HG03521 (cell line): ENCODE measurements at regions not wholly inside any gene's neighbourhood (a gene's known extent, or its start where the extent isn't known, plus 50 kb on each side); places are given as distances from the start of the nearest gene placed in this dataset.

ENCODE experiments used
- ATAC-seq: cut with Tn5 transposase; IDR thresholded peaks from one replicate; pipeline ENCODE4 v1.9.1; 2021; ENCODE audit warnings: mild to moderate bottlenecking, moderate library complexity; ENCODE audit not compliant: unreplicated experiment

DNA sequence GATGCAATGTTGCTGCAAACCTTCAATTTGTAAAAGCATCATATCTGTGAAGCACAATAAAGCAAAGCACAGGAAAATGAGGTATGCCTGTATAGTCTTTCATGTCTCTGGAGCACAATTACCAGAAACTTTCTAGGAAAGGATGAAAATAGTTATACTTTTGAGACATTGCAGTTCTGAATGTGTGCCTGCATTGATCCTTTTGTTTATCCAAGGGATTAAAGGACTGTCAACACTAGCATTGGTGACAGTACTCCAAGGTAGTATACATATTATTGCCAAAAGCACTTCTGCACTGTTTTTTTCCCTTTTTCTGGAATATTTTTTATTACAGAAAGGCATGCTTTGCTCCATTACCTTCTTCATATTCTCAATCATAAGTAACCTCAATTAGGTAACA, 476.0 kb downstream of the GABRG1 start:
- no peak for ATAC-seq

DNA sequence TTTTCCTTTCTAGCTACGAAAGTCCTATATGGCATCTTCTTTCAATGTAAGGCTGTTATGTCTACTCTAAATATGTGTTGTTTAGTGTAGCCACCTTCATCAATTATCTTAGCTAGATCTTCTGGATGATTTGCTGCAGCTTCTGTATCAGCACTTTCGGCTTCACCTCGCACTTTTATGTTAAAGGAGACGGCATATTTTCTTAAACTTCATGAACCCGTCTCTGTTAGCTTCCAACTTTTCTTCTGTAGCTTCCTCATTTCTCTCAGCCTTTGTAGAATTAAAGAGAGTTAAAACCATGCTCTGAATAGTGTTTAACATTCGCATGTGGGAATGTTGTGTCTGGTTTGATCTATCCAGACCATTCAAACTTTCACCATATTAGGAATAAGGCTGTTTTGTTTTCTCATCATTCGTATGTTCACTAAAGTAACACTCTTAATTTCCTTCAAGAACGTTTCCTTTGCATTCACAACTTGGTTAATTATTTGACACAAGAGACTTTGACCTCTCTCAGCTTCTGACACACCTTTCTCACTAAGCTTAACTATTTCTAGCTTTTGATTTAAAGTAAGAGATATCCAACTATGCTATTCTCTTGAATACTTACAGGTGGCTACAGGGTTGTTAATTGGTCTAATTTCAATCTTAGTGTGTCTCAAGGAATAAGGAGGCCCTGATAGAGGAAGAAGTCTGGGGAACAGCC, 476.8 kb downstream of the GABRG1 start:
- ATAC-seq = no peak

DNA sequence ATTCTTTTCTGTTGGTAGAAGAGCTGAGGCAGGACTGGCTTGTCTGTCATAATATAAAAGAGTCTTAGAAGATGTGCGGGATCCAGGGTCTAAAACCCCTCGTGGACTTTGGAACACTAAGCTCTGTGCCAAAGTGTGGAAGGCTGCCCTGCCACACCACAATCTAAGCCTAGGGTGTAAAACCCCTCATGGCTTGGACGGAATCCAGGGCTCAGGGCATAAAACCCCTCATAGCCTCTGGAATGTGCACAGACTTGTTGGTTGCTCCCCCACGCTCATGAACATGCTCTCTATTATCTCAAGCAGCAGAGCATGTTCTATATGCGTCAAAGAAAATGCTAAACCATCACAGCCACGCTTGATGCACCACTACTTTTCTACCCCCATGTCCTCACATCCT, 483.6 kb downstream of the GABRG1 start:
- ATAC-seq = no peak

DNA sequence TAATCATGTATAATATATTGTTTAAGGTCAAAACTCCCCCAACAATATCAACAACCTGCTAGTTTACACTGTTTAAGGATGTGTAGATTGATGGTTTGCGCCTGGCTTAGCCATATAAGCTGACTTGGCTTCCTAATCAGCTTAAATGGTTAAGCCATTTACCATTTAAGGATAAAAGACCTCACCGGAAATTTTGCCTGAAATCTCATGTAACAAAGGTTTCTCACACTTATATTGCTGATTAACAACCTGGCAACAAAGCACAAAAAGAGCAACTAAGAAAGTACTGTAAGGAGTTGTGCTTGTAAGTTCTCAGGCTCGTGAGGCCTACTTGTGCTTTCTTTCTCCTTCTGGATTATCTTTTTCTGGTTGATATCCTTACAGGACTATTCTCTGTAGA, 485.2 kb downstream of the GABRG1 start:
- no peak for ATAC-seq

DNA sequence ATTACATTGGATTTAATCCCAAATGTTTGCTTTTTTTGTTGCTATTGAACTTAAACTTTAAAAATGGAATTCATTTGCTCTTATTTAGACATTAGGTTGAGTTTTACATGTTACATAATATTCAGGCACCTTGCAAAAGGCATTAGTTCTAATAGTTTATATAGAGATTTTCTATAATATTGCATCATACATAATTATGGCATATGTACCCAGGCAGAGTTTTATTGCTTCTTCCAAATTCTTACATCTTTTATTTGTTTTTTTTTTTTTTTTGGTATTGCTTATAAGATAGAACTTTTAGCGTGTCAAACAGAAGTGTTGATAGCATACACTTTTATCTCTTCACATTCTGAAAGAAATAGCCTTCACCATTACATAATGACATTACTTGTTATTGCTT, 487.7 kb downstream of the GABRG1 start:
- no peak for ATAC-seq

DNA sequence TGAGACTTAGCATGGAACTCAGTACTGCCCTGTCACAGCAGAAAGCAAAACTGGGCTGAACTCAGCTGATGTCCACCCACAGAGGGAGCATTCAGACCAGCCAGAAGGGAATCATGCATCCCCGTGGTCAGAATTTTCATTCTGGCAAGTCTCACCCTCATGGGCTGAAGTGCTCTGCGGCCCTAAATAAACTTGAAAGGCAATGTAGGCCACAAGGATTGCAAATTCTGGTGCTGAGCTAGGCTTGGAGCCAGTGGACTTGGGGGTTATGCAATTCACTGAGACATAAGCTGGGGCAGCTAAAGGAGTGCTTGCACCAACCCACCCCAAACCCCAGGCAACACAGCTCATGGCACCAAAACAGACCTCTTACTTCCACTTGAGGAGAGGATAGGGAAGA, 494.1 kb downstream of the GABRG1 start:
- ATAC-seq = no peak

DNA sequence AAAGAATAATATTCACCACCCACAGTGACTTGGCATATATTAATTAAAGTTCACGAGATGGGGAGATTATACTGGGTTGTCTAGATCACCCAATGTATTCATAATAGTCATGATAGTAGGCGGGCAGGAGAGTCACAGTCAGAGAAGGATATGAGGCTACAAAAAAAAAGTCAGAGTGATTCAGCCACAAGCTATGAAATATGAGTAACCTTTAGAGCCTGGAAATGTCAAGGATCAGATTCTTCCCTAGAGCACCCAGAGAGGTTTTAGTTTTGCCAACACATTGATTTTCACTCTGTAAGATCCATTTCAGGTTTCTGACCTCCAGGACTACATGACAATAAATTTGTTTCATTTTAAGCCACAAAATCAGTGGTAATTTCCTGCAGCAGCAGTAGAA, 501.9 kb downstream of the GABRG1 start:
- no peak for ATAC-seq

DNA sequence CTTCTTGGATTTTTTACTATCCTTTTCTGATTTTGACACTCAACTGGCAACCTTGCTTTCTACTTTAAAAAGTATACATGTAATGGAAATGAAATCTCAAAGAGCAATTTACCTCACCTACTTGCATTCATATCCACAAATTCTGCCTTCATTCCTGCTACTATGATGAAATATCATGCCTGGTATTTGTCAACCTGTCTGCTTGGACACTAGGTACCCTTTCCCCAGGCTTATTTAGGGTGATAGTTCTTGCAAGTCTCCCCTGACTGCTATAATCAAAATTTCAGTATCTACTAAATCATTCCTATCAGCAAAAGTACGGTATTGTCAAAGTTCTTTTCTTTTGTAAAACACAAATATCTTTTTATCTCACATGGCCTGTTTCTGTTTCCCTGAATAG, 503.0 kb downstream of the GABRG1 start:
- no peak for ATAC-seq

DNA sequence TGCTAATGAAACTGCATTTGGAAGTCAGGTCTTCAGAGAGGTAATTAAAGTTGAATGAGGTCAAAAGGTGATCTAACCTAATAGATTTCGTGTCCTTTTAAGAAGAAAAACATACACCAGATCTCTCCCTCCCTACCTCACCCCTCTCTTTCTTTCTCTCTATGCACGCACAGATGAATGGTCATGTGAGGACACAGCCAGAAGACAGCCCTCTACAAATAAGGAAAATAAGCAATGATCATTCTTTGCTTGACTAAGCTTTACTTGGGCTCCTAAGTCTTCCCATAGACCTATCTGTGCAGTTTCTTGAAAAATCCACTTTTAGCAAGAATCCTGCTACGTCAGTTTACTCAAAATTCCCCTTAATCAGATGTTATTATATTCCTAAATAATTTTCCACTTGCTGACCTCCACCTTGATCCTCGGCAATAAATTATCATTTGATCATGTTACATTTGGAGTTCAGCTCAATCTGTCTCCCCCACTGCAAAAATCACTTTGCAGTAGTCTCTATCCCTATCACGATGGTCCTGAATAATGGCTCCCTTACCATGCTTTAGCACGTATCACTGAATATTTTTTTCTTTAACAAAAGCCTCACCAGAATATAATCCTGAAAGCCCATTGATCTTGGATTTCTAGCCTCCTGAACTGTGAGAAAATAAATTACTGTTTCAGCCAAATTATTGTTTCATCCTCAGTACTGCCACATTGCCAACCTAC, 527.3 kb downstream of the GABRG1 start:
- no peak for ATAC-seq

DNA sequence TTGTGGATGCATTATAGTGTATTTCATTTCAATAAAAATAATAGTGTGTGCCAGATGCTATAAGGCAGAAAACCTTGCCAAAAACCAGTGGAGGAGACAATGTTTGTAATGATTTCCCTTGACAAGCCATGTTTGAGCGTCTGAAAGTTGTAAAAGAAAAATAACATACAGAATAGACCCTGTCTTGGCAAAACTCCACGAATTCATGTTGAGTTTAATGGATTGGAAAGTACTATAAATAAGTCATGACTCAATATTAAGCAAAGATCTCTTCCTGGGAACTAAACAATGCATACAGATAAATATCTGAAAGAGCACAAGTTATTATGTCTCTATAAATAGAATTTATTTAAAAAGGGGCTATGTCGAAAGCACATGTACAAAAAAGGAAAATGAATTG, 543.5 kb downstream of the GABRG1 start:
- ATAC-seq = no peak

DNA sequence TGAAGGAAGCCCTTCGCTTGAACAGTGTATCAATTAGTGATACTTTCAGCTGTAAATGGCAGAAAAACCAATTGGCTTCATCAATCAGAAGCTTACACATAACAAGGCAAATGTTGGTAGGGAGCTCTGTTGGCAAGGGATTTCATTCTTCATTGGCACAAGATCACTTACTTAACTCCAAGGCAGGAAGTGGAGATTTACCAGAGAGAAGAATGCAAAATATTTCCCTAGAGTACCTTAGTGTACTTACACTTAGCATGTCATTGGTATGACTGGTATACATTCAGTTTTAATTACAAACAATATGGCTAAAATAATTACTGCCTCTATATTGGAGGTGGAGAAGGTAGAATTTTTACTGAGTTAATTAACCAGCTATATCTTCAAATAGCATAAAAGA, 545.0 kb downstream of the GABRG1 start:
- ATAC-seq = no peak

DNA sequence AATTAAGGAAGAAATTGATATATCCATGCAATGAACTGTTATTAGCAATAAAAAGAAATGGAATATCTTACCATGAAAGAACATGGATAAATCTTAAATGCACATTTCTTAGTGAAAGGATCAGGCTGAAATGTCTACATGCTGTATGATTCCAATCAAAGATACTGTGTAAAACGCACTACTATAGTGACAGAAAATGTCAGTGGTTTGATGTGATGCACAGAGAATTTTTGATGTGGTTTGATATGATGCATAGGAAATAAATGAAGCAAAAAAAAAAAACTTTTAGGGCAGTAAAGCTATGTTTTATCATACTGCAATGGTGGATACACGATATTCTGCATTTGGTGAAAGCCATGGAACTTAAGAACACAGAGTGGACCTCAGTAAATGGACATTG, 547.6 kb downstream of the GABRG1 start:
- ATAC-seq = no peak

DNA sequence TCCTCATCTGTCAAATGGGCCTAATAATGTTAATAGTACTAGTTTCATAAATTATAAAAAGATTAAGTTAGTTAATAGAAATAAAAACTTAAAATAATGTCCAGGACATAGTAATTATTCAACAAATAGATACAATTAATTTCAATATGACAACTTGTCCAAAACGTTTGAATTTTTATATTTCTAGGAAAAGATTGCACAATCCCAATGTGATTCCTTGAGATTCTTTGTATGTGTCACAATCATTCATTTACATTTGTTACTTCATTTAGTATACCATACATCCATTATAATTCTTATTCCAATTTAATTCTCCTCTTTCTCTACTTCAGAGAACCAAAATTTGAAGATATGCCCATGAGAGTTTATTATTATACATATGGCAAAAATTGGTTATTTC, 554.2 kb downstream of the GABRG1 start:
- ATAC-seq = no peak

DNA sequence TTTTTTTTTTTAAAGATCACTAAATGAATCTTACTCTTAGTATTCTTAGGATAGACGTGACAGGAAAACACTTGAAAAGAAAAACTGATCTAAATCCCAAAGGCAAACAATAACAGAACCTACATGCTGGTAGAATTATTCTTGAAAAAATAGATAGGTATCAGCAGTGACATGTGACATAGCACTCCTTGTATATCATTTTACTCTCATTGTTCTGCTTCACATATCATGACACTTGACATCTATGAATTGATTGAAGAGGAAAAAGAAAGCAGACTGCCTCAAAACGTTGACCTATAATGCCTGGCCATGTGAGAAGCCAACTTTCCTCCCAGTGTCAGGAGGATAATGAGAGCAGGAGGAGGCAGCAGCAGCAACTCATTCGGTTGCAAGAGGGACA, 555.2 kb downstream of the GABRG1 start:
- ATAC-seq = no peak

DNA sequence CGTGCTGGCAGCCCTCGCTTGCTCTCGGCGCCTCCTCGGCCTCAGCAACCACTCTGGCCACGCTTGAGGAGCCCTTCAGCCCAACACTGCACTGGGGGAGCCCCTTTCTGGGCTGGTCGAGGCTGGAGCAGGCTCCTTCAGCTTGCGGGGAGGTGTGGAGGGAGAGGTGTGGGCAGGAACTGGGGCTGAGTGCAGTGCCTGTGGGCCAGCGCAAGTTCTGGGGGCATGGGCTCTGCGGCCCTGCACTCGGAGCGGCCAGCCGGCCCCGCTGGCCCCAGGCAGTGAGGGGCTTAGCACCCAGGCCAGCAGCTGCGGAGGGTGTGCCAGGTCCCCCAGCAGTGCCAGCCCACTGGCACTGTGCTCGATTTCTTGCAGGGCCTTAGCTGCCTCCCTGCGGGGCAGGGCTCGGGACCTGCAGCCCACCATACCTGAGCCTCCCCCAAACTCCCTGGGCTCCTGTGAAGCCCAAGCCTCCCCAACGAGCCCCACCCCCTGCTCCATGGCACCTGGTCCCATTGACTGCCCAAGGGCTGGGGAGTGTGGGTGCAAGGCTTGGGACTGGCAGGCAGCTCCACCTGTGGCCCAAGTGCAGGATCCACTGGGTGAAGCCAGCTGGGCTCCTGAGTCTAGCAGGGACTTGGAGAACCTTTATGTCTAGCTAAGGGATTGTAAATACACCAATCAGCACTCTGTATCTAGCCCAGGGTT, 556.8 kb downstream of the GABRG1 start:
- ATAC-seq = no peak

DNA sequence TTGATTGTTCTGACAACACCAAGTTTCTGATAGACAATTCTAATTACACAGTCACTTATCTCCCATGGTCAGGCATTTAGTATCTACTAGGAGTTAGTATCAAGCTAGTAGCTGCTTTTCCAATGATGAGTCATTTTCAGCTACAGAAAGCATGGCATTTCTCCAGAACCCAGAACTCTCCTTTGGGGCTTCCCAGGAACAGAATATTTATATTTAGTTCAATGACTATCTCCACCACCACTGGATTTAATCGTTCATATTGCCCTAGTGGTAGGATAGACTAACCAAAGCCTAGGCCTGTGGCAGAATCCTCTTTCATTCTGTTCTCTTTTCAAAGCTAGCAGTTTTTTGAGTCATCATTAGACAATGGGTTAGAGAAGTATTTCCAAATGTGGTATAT, 569.4 kb downstream of the GABRG1 start:
- ATAC-seq = no peak

DNA sequence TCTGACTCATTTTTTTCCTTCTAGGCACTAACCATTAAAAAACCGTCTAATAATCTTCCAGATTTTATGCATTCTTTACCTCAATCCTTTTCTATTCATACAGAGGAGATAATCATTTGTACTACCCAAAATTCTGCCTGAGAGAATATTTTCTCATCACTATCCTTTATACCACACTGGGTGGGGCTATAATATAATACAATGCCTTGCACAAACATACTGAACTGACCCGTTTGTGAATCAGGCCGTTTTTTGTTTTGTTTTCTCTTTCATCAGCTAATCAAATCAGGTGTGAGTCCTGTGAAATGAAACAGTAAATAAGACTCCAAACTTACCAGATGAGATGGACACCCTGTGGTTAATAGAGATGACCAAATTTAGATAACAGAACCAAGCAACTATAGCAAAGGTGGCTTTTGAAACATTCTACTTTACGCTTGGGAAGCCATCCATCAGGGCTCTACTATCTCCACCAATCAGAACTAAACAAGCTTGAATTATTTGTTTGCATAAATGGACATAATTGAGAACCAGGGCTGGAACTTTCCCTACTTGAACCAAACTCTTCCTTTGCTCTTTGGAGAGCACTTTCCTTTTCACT, 573.0 kb downstream of the GABRG1 start:
- ATAC-seq = no peak

DNA sequence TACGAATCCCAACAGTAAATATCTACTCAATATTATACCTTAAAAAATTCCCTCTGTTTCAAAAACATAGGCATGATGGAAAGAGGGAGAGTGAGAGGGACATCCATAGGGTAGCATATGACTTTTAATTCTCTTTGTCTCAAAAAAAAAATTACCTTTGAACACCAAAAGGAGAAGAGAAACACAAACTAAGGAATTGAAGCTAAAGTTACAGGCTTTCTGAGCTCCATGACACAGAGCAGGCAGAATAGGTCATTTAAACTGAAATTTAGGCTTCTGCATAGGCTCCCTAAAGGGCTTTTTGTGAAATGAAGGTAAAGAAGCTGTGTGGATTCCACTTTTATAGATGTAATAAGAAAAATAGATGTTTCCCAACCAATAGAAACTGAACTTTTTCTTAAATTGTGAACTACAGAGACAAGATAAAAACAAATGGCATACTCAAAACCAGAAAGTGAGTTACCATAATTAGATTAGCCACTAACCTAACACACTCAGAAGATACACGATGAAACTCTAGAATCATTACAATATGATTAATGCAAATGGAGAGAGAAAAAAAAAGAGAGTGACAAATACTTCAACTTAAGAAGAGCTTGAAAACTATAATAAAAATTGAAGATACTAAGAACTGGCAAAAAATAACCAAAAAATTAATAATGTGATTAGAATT, 584.6 kb downstream of the GABRG1 start:
- no peak for ATAC-seq

DNA sequence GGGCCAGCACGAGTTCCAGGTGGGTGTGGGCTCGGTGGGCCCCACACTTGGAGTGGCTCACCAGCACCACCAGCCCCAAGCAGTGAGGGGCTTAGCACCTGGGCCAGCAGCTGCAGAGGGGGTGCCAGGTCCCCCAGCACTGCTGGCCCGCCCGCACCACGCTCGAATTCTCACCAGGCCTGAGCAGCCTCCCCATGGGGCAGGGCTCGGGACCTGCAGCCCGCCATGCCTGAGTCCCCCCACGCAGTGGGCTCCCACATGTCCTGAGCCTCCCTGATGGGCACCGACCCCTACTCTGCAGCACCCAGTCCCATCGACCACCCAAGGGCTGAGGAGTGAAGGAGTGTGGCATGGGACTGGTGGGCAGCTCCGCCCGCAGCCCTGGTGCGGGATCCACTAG, 593.4 kb downstream of the GABRG1 start:
- ATAC-seq = no peak

DNA sequence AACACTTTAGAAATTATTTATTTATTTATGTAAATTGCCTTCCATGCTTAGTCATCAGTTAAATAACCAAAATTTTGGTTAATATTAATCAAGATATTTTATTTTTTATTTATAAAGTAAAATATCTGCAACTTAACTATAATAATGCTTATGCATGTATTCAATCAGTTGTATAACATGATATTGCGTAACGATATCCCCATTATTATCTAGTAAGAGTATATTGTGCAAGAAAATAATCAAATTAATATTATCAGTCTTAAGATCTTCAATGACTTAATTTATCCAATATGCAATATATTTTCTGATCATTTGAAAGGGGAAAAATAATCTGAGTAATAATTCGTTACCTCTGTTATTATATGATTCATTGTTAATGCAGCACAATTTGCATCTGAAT, 596.7 kb downstream of the GABRG1 start:
- ATAC-seq = no peak

DNA sequence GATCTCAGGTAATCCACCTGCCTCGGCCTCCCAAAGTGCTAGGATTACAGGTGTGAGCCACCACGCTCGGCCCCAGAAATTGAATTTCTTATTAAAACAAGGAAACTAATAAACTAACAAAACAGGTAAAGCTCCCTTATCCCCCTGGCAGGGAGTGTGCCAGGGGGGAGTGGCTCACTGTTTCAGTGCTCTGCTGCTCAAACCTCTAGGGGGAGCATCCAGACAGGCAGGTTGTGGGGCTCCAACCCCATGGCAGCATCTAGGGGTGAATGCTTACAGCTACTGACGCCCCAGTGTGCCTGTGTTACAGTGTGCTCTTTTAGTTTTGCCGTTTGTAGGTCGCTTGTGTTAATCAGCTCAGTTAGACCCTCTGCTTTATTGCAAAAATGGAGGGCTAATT, 605.0 kb downstream of the GABRG1 start:
- no peak for ATAC-seq
